Epidermal melanocyte (primary cell): ENCODE measurements at regions not wholly inside any gene's neighbourhood (a gene's known extent, or its start where the extent isn't known, plus 50 kb on each side); places are given as distances from the start of the nearest gene placed in this dataset.

Experiments
- DNase-seq: peaks from one replicate; pipeline ENCODE4 v3.0.0; 2011; ENCODE audit warnings: low spot score; ENCODE audit not compliant: insufficient read length

DNA sequence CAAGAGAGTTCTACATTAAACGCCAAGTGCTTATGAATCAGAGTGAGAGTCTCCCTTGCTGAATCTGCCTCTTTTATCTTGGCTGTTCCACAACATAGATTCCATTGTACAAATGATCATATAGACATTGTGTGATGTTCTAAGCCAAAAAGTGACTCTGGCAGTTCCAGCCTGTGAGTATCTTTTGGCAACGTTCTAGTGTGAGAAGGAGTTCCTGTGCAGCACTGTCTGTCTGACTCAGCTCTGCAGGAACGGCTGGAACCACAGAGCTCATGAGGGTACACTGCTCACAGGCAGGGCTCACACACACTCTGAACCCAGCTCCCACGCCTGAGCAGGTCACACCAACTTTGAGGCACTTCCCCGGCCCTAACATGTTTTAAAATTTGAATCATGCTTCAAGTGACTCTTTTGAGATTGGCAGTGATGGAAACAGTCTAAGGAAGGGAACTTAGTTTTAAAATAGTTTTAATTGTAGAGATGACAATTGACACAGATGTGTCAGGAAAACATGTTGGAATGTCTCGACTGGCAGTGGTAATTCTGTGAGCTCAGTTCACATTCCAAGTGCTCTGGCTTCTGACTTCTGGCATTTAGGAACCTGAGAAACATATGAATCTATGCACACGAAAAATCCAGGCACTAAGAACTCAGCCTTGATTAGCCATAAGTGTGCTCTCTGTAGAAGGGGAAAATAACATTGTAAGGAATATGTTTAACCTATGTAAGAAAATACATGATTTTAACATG, 272.0 kb downstream of the UQCRFS1 start:
- DNase-seq: no peak

DNA sequence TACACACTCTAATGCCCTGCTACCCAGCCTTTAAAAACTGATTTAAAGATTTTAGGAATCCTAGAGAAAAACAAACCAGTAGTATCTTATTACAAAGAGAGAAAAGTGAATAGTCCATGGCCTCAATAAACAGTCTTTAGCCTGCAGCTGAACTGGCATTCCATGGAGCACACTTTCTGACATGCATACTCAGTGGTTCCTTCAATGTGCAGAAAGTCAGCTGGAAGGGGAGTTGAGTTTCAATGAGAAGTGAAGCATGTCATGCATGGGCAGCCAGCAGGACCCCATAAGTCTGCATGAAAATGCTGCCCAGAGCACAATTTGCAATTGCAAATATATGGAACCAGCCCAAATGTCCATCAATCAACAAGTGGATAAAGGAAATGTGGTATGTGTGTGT, 273.7 kb downstream of the UQCRFS1 start:
- DNase-seq: no peak

DNA sequence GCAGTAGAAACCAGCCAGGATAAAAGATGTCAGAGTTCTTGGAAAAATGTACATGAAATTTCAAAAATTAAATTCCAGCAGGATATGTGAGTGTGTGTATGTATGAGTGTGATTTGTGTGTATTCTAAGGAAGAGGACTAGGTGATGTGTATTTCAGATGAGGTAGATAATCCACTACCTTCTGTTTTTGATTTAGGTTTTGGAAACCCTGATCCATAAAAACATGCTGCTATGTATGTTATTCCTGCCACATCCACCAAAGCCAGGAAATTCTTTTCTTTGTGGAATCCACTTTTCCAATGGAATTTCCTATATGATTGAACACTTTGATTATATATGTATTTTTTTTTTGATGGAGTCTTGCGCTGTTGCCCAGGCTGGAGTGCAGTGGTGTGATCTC, 276.9 kb downstream of the UQCRFS1 start:
- DNase-seq: no peak

DNA sequence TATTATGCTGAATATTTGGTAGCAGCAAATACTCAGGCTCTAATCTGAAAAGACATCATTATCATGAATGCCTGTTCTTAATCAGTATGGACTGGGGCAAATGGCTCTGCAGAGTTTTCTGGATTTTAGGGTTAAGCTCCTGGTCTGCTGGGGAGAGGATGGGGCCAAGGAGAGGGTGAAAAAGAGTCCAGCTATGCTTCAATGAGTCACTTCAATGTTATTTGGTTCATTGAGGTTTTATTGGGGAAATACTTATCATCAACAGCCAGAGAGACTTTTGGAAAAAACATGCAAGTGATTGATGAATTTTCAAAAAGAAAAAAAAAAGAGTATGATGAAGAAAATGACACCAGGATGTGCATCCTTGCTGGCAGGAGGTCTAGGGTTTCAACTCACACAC, 278.3 kb downstream of the UQCRFS1 start:
- DNase-seq: no peak

DNA sequence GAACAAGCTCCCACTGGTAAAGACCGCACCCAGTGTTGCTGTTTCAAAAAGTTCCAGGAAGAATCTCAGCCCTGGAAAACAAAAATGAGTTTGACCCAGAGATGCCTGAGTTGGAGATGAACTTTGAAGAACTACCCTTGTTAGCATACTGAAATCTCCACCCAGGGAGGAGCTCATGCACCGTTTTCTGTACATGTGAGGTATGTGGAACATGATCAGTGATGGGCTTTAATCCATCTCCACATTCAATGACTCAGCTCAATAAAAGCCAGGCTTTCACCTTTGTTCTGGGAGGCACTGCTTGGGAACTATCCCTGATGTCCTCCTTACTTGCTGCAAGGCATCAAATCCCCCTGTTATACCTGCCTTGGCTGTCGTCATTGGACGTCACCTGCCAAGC, 279.9 kb downstream of the UQCRFS1 start:
- no peak for DNase-seq

DNA sequence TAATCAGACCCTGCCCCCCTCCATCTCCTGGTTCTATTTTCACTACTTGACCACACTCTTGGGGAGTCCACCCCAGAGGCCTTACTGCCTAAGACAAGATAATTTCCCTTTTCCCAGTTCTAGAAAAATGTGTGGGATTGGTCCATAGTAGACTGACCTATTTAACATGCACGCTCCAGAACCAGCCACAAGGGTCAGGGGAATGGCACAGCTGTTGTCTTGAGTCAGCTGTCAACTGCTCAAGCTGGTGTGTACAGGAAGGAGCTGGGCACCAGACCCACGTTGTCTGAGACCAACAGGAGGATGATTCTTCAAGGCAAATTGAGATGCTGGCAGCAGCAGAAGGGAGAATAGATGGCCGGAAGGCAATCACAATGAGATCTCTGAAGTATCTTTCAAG, 280.5 kb downstream of the UQCRFS1 start:
- no peak for DNase-seq

DNA sequence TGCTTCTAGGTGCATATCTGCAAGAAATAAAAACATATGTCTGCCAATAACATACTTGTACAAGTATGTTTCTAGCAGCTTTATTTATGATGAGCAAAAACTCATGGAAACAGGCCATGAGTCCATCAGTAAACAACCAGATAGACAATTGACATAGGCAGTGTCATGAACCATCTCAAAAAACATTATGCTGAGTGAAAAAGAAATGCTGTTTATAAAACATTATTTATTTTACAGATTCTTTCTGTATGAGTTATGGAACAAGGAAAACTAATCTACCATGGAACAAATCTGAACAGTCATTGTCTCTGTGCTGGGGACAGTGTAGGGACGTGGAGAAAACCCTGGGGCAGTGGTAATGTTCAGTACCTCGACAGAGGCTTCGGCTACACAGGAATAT, 283.9 kb downstream of the UQCRFS1 start:
- no peak for DNase-seq

DNA sequence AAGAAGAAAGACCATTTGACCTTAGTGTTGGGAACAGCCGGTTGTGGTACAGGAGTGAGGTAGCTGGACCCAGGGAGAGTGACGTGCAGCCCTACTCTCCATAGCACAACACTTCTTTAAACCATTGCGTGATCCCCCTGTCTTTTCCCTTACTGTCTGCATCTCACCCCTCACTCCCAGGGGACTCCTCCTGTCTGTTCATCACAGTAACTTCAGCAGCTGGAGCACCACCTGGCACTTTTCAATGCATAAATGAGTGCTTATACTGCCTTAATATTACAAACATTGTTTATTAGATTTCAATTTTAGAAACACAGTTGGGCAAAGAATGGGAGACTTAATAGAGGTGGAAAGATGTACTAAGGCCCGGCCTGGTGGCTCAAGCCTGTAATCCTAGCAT, 285.5 kb downstream of the UQCRFS1 start:
- no peak for DNase-seq

DNA sequence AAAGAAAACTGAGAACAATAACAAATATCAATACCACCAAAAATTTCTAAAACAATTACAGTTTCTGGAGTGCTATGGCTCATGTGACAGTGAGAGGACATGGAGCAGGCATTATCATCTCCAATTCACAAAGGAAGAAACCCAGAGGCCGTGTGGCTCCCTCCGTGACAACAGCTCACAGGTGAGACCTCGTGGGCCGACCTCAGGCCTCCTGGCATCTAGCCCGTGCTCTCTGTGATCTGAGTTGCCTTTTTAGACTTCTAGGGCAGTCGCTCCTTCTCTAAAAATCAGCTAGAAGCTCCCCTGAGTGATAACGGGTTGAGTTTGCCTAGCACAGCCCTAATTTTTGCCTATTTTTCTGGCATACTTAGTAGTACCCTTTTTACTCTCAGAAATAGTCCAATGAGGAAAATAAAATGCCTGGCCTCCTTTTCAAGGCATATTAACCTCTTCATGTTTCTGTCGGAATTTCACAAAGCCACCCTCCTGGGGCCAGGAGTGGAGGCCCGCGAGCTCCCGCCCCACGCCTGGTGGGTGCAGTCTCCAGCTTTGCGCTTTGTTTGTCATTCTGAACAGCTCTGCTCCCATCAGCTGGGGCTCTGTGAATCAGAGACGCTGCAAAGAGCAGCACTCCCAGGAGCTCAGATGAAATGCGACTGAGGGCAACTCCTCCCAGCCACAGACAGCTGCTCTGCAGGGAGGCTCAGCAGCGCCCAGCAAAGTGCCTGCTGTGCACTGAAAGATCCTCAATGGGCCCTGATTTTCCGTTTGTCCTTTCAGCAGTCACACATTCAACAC, 292.5 kb downstream of the UQCRFS1 start:
- DNase-seq: no peak

DNA sequence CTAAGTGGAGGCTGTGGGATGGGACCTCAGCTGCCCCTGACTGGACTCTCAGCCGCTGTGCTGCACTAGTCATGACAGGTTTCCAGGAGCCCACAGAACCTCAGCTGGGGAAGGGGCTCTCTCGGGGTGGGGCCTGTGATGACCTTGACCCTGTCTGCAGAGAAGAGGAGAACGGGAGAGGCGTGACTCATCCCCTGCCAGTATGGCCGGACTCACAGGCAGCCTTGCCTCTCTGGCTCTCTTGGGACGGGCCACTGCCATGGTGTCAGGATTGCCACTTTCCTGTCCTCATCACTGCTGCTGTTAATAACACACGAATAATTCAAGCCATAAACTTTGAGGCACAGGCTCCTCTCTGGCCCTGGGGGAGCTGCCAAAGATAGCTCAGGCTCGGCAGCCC, 295.3 kb downstream of the UQCRFS1 start:
- no peak for DNase-seq

DNA sequence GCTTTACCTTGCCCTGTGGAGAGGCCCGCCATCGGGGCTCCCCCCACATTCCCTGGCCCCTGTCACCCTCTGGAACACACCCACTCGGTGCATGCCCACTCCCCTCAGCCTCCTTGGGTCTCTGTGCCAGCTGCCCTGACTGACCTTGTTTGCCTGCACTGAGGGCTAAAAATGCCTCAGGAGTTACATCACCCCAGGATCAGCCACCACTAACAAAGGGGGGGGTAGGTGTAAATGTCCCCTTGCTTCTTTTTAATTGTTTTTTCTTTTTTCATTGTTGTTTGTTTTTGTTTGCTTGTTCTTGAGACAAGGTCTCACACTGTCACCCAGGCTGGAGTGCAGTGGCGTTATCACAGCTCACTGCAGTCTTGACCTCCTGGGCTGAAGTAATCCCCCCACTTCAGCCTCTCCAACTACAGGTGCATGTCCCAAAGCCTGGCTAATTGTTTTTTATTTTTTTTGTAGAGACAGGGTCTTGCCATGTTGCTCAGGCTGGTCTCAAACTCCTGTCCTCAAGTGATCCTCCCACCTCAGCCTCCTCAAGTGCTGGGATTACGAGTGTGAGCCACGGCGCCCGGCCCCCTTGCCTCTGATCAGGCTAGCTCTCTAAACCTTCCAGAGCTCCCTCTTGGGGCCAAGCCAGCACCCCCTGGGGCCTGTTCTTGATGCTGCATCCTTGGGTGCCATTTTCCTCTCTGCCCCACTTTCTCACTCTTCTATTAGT, 297.1 kb downstream of the UQCRFS1 start:
- DNase-seq: no peak

DNA sequence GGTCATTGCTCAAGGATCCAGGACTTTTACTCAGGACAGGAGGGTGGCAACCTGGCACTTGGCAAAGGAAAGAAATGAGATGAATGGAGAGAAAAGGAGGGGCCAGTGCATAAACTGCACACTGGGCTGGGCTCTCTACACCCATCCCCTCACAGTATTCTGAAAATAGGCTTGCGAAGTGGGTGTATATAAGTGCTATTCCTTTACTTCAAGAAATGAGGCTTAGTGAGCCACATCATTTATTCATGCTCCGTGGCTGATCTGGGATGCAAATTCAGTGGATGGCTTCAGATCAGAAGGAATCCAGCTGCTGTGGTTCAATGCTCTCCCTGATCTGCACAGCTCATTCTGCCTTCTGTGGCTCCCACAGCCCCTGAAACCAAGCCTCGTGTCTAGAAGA, 297.7 kb downstream of the UQCRFS1 start:
- no peak for DNase-seq

DNA sequence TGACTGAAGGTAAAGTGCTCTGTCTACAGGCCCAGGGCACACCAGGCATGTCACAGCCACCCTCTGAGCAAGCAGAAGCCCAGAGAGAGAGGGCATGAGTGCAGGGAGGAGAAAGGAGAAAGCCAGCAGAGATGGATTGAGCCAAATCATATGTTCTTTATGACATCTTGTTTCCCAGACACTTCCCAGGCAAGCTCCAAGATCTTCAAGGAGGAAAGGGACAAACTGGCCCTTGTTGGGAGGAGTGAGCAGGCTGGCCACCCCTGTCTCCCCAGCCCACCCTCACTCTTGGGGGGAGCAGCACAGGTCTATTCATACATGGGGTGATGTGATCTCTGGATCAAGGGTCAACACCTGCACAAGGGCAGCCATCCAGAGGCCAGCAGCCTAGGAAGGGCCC, 298.8 kb downstream of the UQCRFS1 start:
- DNase-seq: no peak

DNA sequence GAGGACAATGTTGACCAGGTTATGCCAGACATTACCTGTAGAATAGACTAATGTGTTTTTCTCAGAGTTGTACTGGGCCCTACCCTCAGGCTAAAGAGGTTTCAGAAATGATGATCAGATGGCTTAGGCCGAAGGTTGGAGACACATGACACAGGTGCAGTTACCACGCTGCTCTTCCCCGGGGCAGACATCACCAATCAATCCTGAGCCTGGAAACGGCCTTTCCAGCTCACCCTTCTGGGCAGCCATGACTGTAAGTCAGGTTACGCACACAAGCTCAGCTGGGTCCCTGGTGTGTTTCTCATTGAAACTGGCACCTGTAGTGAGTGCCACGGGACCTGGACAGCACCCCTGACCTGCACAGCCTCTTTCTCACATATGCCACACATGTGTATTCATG, 299.3 kb downstream of the UQCRFS1 start:
- no peak for DNase-seq

DNA sequence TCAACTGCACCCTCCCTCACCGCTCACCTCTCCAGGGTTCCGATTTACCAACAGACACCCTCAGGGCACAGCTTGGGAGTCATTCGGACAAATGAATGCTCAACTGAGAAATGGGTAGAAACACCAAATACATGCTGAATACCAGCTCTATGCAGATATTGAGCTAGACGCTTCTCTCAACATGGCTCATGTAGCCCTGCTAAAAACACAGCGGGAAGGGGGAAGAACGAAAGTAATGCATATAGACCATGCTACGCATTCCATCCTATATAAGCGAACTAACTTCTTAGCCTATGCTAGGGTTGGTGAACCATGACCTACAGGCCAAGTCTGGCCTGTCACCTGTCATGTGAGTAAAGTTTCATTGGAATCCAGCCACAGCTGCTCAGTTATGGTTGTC, 304.0 kb downstream of the UQCRFS1 start:
- DNase-seq: no peak

DNA sequence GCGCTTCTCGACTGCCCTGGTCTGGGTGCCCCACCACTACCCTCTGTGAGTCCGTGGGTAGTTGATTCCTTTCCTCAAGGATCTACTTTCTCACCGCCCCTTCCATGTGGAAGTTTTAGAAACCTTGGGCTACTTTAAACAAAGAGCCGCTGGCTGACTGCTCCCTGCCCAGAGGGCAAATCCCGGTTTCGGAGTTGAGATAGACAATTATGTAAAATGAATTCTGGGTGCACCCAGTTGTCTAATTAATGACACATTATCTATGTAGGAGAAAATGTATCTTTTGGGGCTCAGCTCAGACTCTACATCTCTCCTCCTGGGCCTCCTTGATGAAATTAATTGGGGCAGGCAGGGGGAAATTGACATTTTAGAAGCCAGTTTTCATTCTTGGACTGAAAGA, 305.4 kb downstream of the UQCRFS1 start:
- DNase-seq: no peak

DNA sequence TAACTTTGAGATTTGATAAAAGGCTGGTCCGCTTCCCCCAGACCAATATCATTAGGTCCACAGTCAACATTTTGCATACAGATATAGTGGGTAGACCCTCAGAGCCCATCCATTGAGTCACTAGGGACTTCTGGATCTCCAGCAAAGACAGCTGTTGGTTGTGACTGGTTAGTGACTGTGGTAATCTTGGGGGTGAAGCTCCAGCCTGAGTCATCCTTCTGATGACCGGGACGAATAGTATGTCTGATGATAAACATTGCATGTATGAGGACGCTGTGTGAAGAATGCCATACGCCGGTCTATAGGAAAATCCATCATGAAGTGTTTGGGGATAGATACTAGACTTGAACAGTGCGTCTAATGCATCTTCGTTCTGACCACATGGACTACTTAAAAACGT, 307.0 kb downstream of the UQCRFS1 start:
- DNase-seq: no peak

DNA sequence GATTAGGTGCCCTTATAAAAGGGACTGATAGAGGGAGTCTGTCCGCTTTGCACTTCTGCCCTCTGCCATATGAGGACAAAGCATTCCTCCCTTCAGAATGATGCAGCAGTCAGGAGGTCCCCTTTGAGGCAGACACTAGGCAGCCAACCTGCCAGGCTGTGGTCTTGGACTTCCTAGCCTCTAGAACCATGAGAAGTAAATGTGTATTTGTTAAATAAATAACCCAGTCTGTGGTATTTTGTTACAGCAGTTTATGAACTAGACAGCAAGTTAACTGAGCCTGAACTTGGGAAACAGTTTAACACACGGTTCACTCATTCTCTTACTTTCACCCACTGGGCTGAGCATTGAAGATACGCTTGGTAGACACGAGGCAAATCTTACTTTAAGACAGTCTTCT, 313.2 kb downstream of the UQCRFS1 start:
- DNase-seq: no peak

DNA sequence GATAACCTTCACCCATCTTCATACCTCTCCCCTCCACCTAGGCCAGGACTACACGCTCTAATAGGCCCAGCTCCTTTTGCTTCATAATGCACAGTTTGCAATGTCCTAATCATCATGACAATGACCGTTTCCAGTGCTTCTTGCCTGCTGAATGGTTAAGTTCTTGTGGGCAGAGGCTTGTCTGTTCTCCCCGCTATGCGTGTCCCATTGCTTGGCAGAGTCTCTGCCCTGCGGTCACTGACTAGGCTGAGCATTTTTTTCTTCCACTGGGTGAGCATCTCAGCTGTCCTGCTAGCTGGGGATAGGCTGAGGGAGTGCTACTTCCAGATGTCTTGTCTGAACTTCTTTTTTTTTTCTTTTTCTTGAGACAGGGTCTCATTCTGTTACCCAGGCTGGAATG, 314.7 kb downstream of the UQCRFS1 start:
- no peak for DNase-seq

DNA sequence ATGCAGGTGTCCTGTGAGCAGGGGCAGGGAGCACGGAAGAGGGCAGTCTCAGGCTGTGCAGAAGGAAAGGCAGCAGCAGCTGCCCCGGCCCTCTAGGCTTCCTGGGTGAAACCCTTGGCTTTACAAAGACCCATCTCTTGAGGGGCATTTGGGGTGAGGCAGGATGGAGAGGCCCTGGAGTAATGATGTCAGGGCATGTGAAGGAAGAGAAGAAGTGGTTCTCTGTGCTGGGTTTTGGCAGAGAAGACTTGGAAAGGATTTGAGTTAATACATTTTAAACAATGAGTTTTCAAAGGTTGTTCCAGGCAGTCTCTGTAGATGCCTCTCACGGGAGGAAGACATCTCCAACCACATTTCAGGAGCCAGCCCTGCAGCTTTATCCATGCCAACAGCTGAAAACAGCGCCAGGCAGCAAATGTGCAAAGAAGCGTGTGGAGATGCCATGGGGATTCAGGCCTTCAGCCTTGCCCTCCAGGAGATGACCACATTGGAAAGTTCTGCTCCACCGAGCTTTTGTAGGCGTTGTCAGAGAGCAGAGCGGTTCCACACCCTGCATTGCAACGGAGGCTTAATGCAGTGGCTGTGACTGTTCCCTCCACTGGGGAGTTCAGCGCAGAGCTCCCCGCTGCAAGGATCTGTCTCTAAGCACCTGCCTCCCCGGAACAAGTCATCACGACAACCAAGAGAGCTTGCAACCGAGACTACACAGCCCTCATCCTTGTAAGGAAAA, 322.8 kb downstream of the UQCRFS1 start:
- no peak for DNase-seq

DNA sequence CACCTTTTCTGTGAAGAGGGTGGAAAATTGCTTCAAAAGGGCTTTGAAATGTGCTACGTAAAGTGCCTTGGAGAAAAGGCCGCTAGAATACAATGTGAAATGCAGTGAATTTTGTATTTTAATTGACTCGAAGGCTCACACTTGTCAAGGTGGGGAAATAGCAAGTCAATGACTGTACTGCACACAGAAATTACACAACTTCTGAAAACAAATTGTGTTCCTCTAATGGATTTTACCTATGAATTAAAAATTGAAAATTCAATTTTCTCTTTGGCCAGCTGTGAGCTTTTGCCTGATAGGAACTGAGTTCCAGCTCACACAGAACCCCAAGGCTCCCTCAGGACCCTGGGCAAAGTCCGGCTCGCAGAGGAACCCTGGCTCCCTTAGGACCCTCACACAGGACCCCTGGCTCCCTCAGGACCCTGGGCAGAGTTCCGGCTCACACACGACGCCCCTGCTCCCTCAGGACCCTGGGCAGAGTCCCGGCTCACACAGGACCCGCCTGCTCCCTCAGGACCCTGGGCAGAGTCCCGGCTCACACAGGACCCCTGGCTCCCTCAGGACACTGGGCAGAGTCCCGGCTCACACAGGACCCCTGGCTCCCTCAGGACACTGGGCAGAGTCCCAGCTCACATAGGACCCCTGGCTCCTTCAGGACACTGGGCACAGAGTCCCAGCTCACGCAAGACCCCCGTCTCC, 324.9 kb downstream of the UQCRFS1 start:
- no peak for DNase-seq
